Esophagus squamous epithelium (tissue), 5 donors: ENCODE measurements at regions not wholly inside any gene's neighbourhood (a gene's known extent, or its start where the extent isn't known, plus 50 kb on each side); places are given as distances from the start of the nearest gene placed in this dataset.

ENCODE experiments used
- DNase-seq: peaks from one replicate; lab custom pipeline; 2025; lab: John Stamatoyannopoulos, UW
- H3K27ac ChIP-seq, 4 donors: fragments of 200-600 bp; sonication (generic); one replicate each; pipeline ENCODE4 v1.5.1; 2016 to 2019; ENCODE audit warnings: mild to moderate bottlenecking in 1 of 4
- H3K27me3 ChIP-seq, 4 donors: fragments of 200-600 bp; sonication (generic); 1 replicate in 3 of 4; 2 replicates in 1 of 4; pipeline versions ENCODE4 v1.5.1 to v1.6.0; 2017 to 2021; ENCODE audit warnings: antibody characterized with exemption in 1 of 4
- H3K36me3 ChIP-seq, 3 donors: fragments of 200-600 bp; sonication (generic); one replicate each; pipeline ENCODE4 v1.5.1; 2016 to 2019
- H3K4me1 ChIP-seq, 3 donors: fragments of 200-600 bp; sonication (generic); one replicate each; pipeline ENCODE4 v1.5.1; 2017 to 2019
- H3K4me3 ChIP-seq, 4 donors: fragments of 200-600 bp; sonication (generic); 1 replicate in 3 of 4; 2 replicates in 1 of 4; pipeline ENCODE4 v1.5.1; 2016 to 2019; ENCODE audit warnings: mild to moderate bottlenecking in 2 of 4, moderate library complexity in 1 of 4
- H3K9me3 ChIP-seq, 3 donors: fragments of 200-600 bp; sonication (generic); one replicate each; pipeline ENCODE4 v1.5.1; 2016 to 2019
- POLR2A ChIP-seq, 4 donors: fragments of 450-650 bp; IDR thresholded peaks; one replicate each; pipeline ENCODE4 v1.6.1; 2017; ENCODE audit warnings: antibody characterized with exemption in 4 of 4, mild to moderate bottlenecking in 4 of 4, moderate library complexity in 3 of 4
- WGBS, 2 donors: methylation state at CpG; one replicate each; pipeline ENCODE4 v1.1.5; 2018; 5-methylcytosine and 5-hydroxymethylcytosine counted together
- intact Hi-C: fragments of 100-400 bp; cut with DNase I; formaldehyde crosslinking; loops from one replicate; pipeline ENCODE4 v1.15.0; 2022
- TF ChIP-seq, protein P1 (sequence below), 6 experiments: fragments of 450-650 bp in 4 of 6; fragments of 200-600 bp in 2 of 6; sonication (generic) in 2 of 6; IDR thresholded peaks; one replicate each; pipeline ENCODE4 v1.5.1; 2016 to 2019; ENCODE audit warnings: antibody characterized with exemption in 6 of 6, mild to moderate bottlenecking in 4 of 6, moderate library complexity in 4 of 6
- donor health status: DM: yes; HTN: yes; CAD: no.

DNA sequence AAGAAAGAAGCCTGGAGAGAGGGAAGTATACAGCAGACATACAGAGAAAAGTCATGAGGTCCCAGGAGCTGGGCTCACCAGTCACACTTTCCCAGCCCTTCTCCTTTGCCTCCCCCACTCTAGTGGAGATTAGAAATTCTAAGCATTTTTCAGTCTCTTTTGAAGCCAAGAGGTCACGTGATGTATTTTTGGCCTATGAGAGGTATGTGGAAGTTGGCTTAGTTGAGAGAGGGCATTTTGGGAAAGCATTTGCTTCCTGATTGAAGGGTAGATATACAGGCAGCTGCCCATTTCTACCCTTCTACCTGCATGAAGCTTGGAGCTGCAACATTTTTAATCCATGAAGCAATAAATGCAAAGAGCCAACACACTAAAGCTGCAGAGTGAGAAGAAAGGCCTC, 106.0 kb upstream of the TNFAIP3 start:
- no peaks in the 10 kb centered on the region for H3K9me3 ChIP-seq
- H3K36me3 ChIP-seq = no peaks in the 10 kb centered on the region
- WGBS, 2 donors = 90 to 93% methylated on average over 1 of the region's 1 CpG
- intact Hi-C loops = no loop called here
- H3K27ac ChIP-seq = no peak overlapping the region
- peaks cover 0 to 9% (median 0%) of the 10 kb centered on the region in 3 donors for H3K4me1 ChIP-seq
- no peaks in the 10 kb centered on the region for H3K27me3 ChIP-seq
- no peak for DNase-seq
- TF ChIP-seq, protein P1, sequence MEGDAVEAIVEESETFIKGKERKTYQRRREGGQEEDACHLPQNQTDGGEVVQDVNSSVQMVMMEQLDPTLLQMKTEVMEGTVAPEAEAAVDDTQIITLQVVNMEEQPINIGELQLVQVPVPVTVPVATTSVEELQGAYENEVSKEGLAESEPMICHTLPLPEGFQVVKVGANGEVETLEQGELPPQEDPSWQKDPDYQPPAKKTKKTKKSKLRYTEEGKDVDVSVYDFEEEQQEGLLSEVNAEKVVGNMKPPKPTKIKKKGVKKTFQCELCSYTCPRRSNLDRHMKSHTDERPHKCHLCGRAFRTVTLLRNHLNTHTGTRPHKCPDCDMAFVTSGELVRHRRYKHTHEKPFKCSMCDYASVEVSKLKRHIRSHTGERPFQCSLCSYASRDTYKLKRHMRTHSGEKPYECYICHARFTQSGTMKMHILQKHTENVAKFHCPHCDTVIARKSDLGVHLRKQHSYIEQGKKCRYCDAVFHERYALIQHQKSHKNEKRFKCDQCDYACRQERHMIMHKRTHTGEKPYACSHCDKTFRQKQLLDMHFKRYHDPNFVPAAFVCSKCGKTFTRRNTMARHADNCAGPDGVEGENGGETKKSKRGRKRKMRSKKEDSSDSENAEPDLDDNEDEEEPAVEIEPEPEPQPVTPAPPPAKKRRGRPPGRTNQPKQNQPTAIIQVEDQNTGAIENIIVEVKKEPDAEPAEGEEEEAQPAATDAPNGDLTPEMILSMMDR (IDR thresholded peaks at IDR 0.05) = no peak
- TF ChIP-seq POLR2A (IDR thresholded peaks at IDR 0.05) = no peak
- no peak overlapping the region for H3K4me3 ChIP-seq

GRCh38 chr6:137761487-137761886, 105.6 kb upstream of the TNFAIP3 start:
- intact Hi-C loops = no loop called here
- Histone ChIP-seq H3K4me3 (no peak overlapping the region), H3K9me3 (no peaks in the 10 kb centered on the region), H3K36me3 (no peaks in the 10 kb centered on the region), H3K27ac (no peak overlapping the region), H3K27me3 (no peaks in the 10 kb centered on the region), H3K4me1 (peaks cover 0 to 9% (median 0%) of the 10 kb centered on the region in 3 donors)
- no peak for DNase-seq
- no peak for TF ChIP-seq POLR2A (IDR thresholded peaks at IDR 0.05)
- TF ChIP-seq, protein P1 (IDR thresholded peaks at IDR 0.05) = no peak
- WGBS, 2 donors = 50 to 63% methylated on average over 2 of the region's 2 CpGs

- intact Hi-C loops = no loop called here
- H3K36me3 ChIP-seq = no peaks in the 10 kb centered on the region
- WGBS, 2 donors = 88 to 89% methylated on average over 1 of the region's 1 CpG
Observed at GRCh38 chr6:137762168-137763090, 104.6 kb upstream of the TNFAIP3 start.

DNA sequence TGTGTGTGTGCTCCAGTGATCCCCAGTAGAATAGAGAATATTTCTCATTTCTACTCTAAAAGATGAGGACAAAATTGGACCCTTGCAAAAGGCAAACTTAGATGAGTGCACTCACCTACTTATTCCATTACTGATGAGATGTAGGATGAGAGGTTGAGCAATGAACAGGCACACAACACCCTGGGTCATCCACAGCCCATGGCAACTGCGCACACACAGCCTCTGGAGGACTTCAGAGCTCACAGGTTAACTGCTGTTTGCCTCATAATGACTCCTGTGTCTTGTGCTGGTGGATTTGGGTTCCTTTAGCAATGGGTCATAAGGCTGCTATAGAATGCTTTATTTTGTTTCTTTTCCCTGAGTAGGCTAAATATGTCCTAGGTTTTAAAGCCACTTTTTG, 103.6 kb upstream of the TNFAIP3 start:
- H3K9me3 ChIP-seq = no peaks in the 10 kb centered on the region
- H3K4me1 ChIP-seq = peaks cover 0 to 9% (median 0%) of the 10 kb centered on the region in 3 donors
- no peaks in the 10 kb centered on the region for H3K36me3 ChIP-seq
- TF ChIP-seq, protein P1 (IDR thresholded peaks at IDR 0.05) = no peak
- TF ChIP-seq POLR2A (IDR thresholded peaks at IDR 0.05) = no peak
- no peak for DNase-seq
- intact Hi-C loops = no loop called here
- no peaks in the 10 kb centered on the region for H3K27me3 ChIP-seq
- WGBS, 2 donors = 100% methylated on average over 1 of the region's 1 CpG; no CpG with 5 or more reads in 1 of the 2 donors
- no peak overlapping the region for H3K4me3 ChIP-seq
- no peak overlapping the region for H3K27ac ChIP-seq

More at GRCh38 chr6:137762168-137763090, 104.6 kb upstream of the TNFAIP3 start:
- no peak overlapping the region for H3K27ac ChIP-seq
- no peak for TF ChIP-seq POLR2A (IDR thresholded peaks at IDR 0.05)
- TF ChIP-seq, protein P1 (IDR thresholded peaks at IDR 0.05) = no peak
- H3K9me3 ChIP-seq = no peaks in the 10 kb centered on the region
- H3K4me1 ChIP-seq = peaks cover 0 to 9% (median 0%) of the 10 kb centered on the region in 3 donors
- H3K4me3 ChIP-seq = no peak overlapping the region
- H3K27me3 ChIP-seq = no peaks in the 10 kb centered on the region
- no peak for DNase-seq

GRCh38 chr6:137763886-137764285, 103.2 kb upstream of the TNFAIP3 start:
- Histone ChIP-seq H3K27ac (no peak overlapping the region), H3K27me3 (no peaks in the 10 kb centered on the region), H3K4me1 (peaks cover 0 to 9% (median 0%) of the 10 kb centered on the region in 3 donors), H3K9me3 (no peaks in the 10 kb centered on the region), H3K4me3 (no peak overlapping the region), H3K36me3 (no peaks in the 10 kb centered on the region)
- no peak for DNase-seq
- 91 to 100% methylated on average over 1 of the region's 1 CpG for WGBS, 2 donors
- intact Hi-C loops = no loop called here
- TF ChIP-seq POLR2A (IDR thresholded peaks at IDR 0.05) = no peak
- TF ChIP-seq, protein P1 (IDR thresholded peaks at IDR 0.05) = peak in 1 of 6 experiments; percentile 38
